ELR (cell line): ENCODE measurements at regions not wholly inside any gene's neighbourhood (a gene's known extent, or its start where the extent isn't known, plus 50 kb on each side); places are given as distances from the start of the nearest gene placed in this dataset.
"Not testable (repeated sequence)": the region's sequence is repeated elsewhere in the genome, so short reads cannot be mapped to it uniquely, and the experiment has no call there.

Source experiments
- DNase-seq: peaks from one replicate; pipeline ENCODE4 v3.0.0-alpha.2; 2015; ENCODE audit warnings: low read depth

GRCh38 chr4:171532968-171533367 is 280.2 kb upstream of the GALNTL6 start:
- DNase-seq: no peak

GRCh38 chr4:171524903-171525302 is 288.3 kb upstream of the GALNTL6 start:
- DNase-seq: no peak

- no peak for DNase-seq
Measured at GRCh38 chr4:171521726-171522125, 291.5 kb upstream of the GALNTL6 start.

- no peak for DNase-seq
Measured at GRCh38 chr4:171519457-171519856, 293.7 kb upstream of the GALNTL6 start.

- DNase-seq: no peak
Measured at GRCh38 chr4:171517883-171518282, 295.3 kb upstream of the GALNTL6 start.

GRCh38 chr4:171516694-171517093 is 296.5 kb upstream of the GALNTL6 start:
- DNase-seq: no peak

- peak; percentile 33 for DNase-seq
Measured at GRCh38 chr4:171484681-171485080, 328.5 kb upstream of the GALNTL6 start.

- no peak for DNase-seq
Measured at GRCh38 chr4:171478181-171478580, 335.0 kb upstream of the GALNTL6 start.

- not testable (repeated sequence) for DNase-seq
Measured at GRCh38 chr4:171475111-171475510, 338.1 kb upstream of the GALNTL6 start.

- DNase-seq: no peak
Measured at GRCh38 chr4:171473155-171473554, 340.0 kb upstream of the GALNTL6 start.

- DNase-seq: no peak
Measured at GRCh38 chr4:171472230-171472629, 341.0 kb upstream of the GALNTL6 start.

GRCh38 chr4:171464499-171464898 is 348.7 kb upstream of the GALNTL6 start:
- no peak for DNase-seq

GRCh38 chr4:171461191-171461590 is 352.0 kb upstream of the GALNTL6 start:
- no peak for DNase-seq

GRCh38 chr4:171448919-171449481 is 364.2 kb upstream of the GALNTL6 start:
- DNase-seq: no peak

- DNase-seq: no peak
Measured at GRCh38 chr4:171448358-171448757, 364.8 kb upstream of the GALNTL6 start.

GRCh38 chr4:171441300-171441941 is 371.8 kb upstream of the GALNTL6 start:
- no peak for DNase-seq

GRCh38 chr4:171433674-171434073 is 379.5 kb upstream of the GALNTL6 start:
- no peak for DNase-seq

GRCh38 chr4:171432536-171432935 is 380.7 kb upstream of the GALNTL6 start:
- DNase-seq: no peak

- DNase-seq: no peak
Measured at GRCh38 chr4:171430495-171430894, 382.7 kb upstream of the GALNTL6 start.

GRCh38 chr4:171397175-171397574 is 416.0 kb upstream of the GALNTL6 start:
- DNase-seq: no peak

GRCh38 chr4:171390626-171391025 is 422.6 kb upstream of the GALNTL6 start:
- DNase-seq: no peak

- DNase-seq: peak; percentile 53
Measured at GRCh38 chr4:171378323-171378722, 434.9 kb upstream of the GALNTL6 start.

GRCh38 chr4:171376724-171377123 is 436.5 kb upstream of the GALNTL6 start:
- DNase-seq: no peak

GRCh38 chr4:171353535-171353934 is 459.7 kb upstream of the GALNTL6 start:
- DNase-seq: no peak
